ENCODE measurements at regions not wholly inside any gene's neighbourhood (a gene's known extent, or its start where the extent isn't known, plus 50 kb on each side); places are given as distances from the start of the nearest gene placed in this dataset.
"Not testable (repeated sequence)": the region's sequence is repeated elsewhere in the genome, so short reads cannot be mapped to it uniquely, and the experiment has no call there.

- in situ Hi-C loops (cut with HindIII; ENCODE audit: low pct_ligation_motif_present, low pct_unique_long_range_greater_than_20kb, low sequenced_read_pairs): no loop called here
- DNase-seq: no peak
These were observed 128.3 kb downstream of the CRYBB2 start for GRCh38 chr22:25347752-25348102.

- in situ Hi-C loops (cut with HindIII; ENCODE audit: low pct_ligation_motif_present, low pct_unique_long_range_greater_than_20kb, low sequenced_read_pairs): no loop called here
- DNase-seq: no peak
These were observed 129.0 kb downstream of the CRYBB2 start for GRCh38 chr22:25348391-25348790.

- in situ Hi-C loops (cut with HindIII; ENCODE audit: low pct_ligation_motif_present, low pct_unique_long_range_greater_than_20kb, low sequenced_read_pairs); DNase-seq: not testable (repeated sequence)
These were observed 129.6 kb downstream of the CRYBB2 start for GRCh38 chr22:25348996-25349395.

GRCh38 chr22:25350551-25350971 is 131.1 kb downstream of the CRYBB2 start:
- in situ Hi-C loops (cut with HindIII; ENCODE audit: low pct_ligation_motif_present, low pct_unique_long_range_greater_than_20kb, low sequenced_read_pairs): no loop called here
- DNase-seq: no peak

GRCh38 chr22:25351631-25352293 is 132.3 kb downstream of the CRYBB2 start:
- in situ Hi-C loops (cut with HindIII; ENCODE audit: low pct_ligation_motif_present, low pct_unique_long_range_greater_than_20kb, low sequenced_read_pairs): no loop called here
- DNase-seq: no peak

GRCh38 chr22:25352294-25352680 is 132.8 kb downstream of the CRYBB2 start:
- in situ Hi-C loops (cut with HindIII; ENCODE audit: low pct_ligation_motif_present, low pct_unique_long_range_greater_than_20kb, low sequenced_read_pairs): no loop called here
- DNase-seq: no peak

- in situ Hi-C loops (cut with HindIII; ENCODE audit: low pct_ligation_motif_present, low pct_unique_long_range_greater_than_20kb, low sequenced_read_pairs): no loop called here
- no peak for DNase-seq
These were observed 134.3 kb downstream of the CRYBB2 start for GRCh38 chr22:25353516-25354445.

- in situ Hi-C loops (cut with HindIII; ENCODE audit: low pct_ligation_motif_present, low pct_unique_long_range_greater_than_20kb, low sequenced_read_pairs): no loop called here
- DNase-seq: no peak
These were observed 135.0 kb downstream of the CRYBB2 start for GRCh38 chr22:25354456-25354855.

- DNase-seq: no peak
- in situ Hi-C loops (cut with HindIII; ENCODE audit: low pct_ligation_motif_present, low pct_unique_long_range_greater_than_20kb, low sequenced_read_pairs): no loop called here
These were observed 137.7 kb downstream of the CRYBB2 start for GRCh38 chr22:25357132-25357455.

- DNase-seq: no peak
These were observed 138.4 kb downstream of the CRYBB2 start for GRCh38 chr22:25357606-25358420.

GRCh38 chr22:25358421-25359170 is 139.2 kb downstream of the CRYBB2 start:
- in situ Hi-C loops (cut with HindIII; ENCODE audit: low pct_ligation_motif_present, low pct_unique_long_range_greater_than_20kb, low sequenced_read_pairs): no loop called here
- no peak for DNase-seq

More at GRCh38 chr22:25357606-25358420, 138.4 kb downstream of the CRYBB2 start:
- in situ Hi-C loops (cut with HindIII; ENCODE audit: low pct_ligation_motif_present, low pct_unique_long_range_greater_than_20kb, low sequenced_read_pairs): no loop called here

- DNase-seq: no peak
- in situ Hi-C loops (cut with HindIII; ENCODE audit: low pct_ligation_motif_present, low pct_unique_long_range_greater_than_20kb, low sequenced_read_pairs): no loop called here
These were observed 140.3 kb downstream of the CRYBB2 start for GRCh38 chr22:25359601-25360261.

GRCh38 chr22:25360411-25360810 is 141.0 kb downstream of the CRYBB2 start:
- DNase-seq: no peak
- in situ Hi-C loops (cut with HindIII; ENCODE audit: low pct_ligation_motif_present, low pct_unique_long_range_greater_than_20kb, low sequenced_read_pairs): no loop called here

GRCh38 chr22:25360891-25361645 is 141.6 kb downstream of the CRYBB2 start:
- in situ Hi-C loops (cut with HindIII; ENCODE audit: low pct_ligation_motif_present, low pct_unique_long_range_greater_than_20kb, low sequenced_read_pairs): no loop called here

GRCh38 chr22:25361899-25362214 is 142.4 kb downstream of the CRYBB2 start:
- DNase-seq: no peak
- in situ Hi-C loops (cut with HindIII; ENCODE audit: low pct_ligation_motif_present, low pct_unique_long_range_greater_than_20kb, low sequenced_read_pairs): no loop called here

More at GRCh38 chr22:25360891-25361645, 141.6 kb downstream of the CRYBB2 start:
- DNase-seq: no peak

GRCh38 chr22:25362215-25362882 is 142.9 kb downstream of the CRYBB2 start:
- in situ Hi-C loops (cut with HindIII; ENCODE audit: low pct_ligation_motif_present, low pct_unique_long_range_greater_than_20kb, low sequenced_read_pairs): no loop called here

GRCh38 chr22:25362883-25363240 is 143.4 kb downstream of the CRYBB2 start:
- no peak for DNase-seq
- in situ Hi-C loops (cut with HindIII; ENCODE audit: low pct_ligation_motif_present, low pct_unique_long_range_greater_than_20kb, low sequenced_read_pairs): no loop called here

More at GRCh38 chr22:25362215-25362882, 142.9 kb downstream of the CRYBB2 start:
- DNase-seq: peak; percentile 47

Data from ACHN (cell line).